ENCODE measurements at regions not wholly inside any gene's neighbourhood (a gene's known extent, or its start where the extent isn't known, plus 50 kb on each side); places are given as distances from the start of the nearest gene placed in this dataset.

DNA sequence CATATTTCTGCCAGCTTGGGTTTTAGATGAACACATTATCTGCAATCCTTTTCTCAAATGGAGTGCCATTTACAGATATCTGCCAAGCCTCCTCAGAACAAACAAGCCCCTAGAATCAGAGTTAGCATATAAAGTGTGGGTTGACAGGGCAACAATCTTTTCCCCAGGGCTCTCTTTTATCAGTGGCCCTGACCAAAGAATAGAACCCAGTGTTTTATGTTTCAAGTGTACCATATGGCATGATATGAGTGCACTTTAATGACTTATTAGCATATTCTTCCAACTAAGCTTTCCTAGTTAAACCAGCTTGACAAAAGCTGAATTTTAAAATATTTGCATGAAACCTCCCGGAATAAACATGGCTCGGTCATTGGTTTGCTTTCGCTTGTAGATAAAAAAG lies 57.3 kb downstream of the EVX1 start:
- no peak for DNase-seq

DNA sequence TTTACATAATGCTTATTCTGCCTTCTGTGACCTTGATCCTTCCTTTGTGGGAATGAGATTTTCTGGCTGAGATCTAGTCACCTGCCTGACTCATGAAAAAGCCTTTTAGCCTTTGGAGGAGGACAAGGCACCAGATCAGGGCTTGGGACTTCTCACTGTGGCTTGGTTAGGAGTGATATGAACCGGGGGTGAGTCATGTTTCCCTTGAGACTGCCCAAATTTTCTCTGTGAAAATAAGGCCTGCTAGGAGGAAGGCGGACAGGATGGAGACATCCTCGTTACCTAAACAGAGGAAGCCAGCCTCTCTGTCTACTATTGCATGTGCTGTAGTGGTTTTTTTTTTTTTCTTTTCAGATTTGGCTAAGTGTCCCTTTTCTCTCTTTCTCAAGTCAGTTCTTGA lies 57.8 kb downstream of the EVX1 start:
- no peak for DNase-seq

DNA sequence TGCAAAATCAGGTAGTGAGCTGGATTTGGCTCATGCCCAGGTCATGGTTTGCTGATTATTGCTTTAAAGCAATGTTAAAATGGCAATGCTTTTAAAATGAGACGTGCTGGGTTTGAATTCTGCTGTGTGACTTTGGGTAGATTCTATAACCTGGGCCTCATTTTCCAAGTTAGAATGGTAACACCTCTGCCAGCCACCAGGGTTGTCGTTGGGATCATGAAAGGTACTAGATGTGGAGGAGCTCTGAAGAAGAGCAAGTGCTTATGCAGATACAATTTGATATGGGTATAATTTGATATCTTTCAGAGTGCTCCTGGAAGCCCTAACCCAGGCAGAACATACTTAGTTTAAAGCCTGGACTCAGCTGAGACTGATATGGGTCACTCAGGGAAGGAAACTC lies 60.0 kb downstream of the EVX1 start:
- no peak for DNase-seq

DNA sequence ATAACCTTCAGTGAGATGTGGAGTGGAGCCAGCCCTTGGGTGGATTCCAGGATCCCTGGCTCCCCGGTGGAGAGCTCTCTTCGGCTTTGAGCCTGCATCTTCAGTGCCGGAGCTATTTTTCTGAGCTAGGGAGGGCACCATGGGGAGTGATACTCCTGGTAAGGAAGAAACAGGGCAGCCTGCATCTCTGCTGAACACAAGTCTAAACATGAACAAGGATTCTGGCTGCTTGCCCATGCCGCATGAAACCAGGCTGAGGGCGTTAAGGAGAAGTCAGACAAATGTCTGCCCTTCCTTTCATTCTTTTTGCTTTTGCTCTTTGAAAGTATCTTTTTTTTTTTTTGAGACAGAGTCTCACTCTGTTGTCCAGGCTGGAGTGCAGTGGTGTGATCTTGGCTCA lies 60.4 kb downstream of the EVX1 start:
- no peak for DNase-seq

DNA sequence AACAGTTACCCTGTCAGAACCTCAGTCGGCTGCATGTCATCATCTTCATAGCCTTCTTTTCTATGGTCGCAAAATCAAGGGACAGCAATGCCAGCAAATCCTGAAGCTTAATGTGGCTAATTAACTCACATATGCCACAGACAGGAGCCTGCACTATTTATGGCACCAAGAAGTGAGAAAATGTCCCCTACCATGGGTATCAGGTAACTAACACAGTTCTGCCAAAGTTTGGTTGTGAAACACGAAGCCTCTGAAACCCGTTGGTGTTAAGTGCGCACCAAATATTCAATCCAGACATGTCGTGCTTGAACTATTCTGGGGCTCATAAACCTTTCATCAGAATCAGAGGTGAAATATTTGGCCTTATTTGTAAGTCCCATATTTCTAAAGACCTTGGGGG lies 63.3 kb downstream of the EVX1 start:
- DNase-seq: no peak

DNA sequence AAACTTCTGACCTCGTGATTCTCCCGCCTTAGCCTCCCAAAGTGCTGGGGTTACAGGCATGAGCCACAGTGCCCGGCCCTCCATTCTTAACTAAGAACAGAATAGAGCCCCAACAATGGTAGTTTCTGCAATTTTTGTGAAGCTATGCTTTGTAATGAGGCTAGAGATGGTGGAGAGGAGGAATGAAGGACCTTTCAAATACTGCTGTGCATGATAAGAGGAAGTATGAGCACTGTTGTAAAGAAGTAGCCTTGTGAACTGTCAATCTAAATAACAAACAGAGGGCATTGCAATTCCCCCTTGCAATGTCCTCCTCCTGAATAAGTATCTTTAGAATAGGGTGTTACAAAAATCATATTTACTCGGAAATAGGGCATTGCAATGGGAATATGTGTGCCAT lies 70.2 kb downstream of the EVX1 start:
- no peak for DNase-seq

DNA sequence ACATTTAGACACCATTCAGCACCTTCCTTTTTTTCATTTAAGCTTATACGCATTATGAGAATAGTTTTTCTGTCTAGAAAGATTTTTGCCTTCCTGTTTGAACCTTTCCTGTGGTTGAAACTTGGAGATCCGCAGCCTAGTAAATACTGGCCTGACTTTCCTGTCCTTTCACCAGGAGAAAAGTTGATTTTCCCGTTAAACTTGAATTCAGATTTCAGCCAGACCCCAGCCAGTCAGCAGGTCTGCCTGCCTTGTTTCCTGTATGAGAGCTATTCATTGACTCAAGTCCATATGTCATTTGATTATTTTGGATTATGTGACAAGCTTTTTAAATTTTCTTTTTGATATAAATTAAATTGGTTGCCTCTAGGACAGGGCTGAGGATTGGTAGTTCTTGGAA lies 71.5 kb downstream of the EVX1 start:
- no peak for DNase-seq

DNA sequence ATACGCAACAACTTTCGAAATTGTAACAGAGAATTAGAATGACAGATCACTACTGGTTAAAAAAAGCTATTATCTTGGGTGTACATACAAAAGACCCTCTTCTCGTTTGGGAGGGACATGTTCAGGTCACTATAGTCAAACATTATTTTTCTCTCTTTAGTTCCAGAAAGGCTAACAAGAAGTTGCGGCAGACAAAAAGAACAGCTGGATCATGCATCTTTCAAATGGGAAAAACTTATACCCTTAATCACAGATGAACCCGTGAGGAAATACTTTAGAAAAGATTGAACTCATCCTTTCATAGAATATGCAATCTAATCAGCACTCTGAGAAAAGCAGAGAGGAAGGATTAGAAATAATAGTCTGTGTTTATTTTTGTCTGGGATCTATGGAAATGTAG lies 72.5 kb downstream of the EVX1 start:
- no peak for DNase-seq

DNA sequence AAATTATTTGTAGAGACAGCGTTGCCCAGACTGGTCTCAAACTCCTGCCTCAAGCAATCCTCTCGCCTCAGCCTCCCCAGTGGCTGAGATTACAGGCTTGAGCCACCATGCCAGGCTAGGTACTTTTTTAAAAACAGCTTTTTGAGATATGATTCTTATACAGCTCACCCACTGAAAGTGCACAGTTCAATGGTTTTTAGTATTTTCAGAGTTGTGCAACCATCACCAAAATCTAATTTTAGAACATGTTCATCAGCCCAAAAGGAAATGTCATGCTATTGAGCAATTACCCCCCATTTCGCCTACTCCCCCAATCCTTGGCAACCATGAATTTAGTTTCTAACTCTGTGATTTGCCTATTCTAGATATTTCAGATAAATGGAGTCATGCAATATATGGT lies 73.7 kb downstream of the EVX1 start:
- DNase-seq: no peak

DNA sequence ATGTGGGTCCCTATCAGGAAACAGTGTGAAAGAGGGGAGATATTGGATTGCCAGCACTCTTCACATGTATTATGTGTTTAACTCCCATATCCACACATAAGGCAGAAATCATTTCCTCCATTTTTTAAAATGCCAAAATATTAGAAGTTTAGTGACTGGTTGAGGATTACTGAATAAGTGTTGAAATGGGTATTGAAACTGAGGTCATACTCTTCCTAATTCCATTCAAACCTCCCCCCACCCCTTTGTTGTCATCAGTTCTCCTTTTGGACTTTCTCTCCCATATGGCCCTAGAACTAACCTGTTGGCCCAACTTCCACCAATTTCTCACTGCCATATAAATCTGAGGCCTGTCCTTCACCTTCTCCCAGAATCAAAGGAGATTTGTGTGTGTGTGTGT lies 81.6 kb downstream of the EVX1 start:
- no peak for DNase-seq

DNA sequence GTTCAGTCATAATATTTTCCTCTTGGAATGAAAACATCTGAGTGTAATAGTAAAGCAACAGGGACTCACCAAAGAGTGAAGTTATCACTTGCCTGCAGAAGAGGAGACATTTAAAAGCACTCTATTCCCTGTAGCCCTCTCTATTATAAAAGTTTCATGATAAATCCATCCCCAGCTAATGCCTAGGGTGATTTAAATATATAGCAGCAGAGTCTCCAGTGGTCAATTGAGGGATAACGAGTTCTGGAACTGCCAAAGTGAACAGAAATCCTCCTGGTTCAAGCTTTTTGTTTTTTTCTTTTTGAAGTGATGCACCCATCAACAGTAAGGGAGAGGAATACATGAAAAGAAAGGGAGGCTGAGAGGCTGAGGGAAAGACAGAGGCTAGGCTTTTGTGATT lies 87.3 kb downstream of the EVX1 start:
- no peak for DNase-seq

DNA sequence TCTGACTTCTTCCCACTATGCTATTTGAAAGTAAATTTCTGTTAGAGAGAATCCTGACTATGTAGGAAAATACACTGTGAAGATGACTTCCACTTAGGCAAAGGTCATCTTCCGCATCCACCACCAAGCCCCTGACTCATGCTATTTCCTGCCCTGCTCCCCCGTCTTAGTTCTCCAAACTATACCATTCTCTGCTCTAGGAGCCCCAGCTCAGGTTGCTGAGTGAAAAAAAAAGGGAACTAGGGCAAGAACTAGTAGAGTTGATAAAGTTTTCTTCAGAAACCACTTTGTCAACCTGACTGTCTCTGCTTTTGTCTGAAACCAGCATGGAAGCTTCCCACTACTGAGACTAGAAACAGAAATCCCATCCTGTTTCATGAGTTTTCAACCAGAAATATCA lies 96.9 kb downstream of the EVX1 start:
- DNase-seq: peak; percentile 24

DNA sequence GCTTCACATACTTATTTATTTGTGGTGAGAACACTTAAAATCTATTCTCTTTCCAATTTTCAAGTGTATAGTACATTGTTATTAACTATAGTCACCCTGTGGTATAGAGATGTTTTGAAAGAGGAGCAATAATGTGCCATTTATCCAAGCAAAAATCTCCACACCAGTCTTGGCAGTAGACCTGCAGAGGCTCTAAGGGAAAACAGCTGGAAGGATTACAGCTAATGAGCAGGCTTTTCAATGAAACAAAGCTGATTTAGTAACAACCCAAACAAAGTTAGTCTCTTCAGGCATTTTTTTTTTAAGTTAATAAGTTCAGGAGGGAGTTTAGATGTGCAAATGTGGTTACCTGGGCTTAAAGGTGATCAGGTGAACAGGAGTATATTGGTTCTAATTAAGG lies 101.9 kb downstream of the EVX1 start:
- DNase-seq: no peak

DNA sequence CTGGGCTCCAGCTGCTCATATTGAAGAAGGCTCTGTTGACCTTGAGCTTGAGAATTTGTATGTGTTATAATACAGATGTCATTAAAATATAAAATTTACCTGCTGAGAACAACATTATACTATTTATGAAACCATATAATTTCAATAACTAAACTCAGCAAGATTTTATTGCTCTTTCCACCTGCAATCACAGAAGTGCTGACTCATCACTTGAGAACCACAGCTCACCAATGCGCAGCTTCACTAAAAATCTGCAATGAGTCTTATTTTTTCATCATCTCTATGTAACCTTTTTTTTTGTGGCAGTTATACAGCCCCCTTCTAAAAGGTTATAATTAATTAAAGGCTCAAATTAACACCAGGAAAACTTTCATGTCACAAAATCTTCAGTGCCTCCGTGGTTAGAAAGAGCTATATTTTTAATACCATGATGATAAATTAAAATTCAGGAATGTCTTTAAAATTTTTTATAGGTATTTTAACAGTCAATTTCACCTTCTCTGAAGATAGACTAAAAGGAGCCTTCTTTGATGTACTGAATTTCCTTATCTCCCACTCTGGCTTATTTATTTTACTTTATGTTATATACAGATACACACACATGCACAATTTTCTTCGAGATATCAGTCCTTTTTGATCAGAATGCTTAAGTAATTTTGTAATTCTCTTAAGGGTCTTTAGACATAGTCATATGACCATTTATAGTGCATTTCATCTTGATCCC lies 102.7 kb downstream of the EVX1 start:
- no peak for DNase-seq

DNA sequence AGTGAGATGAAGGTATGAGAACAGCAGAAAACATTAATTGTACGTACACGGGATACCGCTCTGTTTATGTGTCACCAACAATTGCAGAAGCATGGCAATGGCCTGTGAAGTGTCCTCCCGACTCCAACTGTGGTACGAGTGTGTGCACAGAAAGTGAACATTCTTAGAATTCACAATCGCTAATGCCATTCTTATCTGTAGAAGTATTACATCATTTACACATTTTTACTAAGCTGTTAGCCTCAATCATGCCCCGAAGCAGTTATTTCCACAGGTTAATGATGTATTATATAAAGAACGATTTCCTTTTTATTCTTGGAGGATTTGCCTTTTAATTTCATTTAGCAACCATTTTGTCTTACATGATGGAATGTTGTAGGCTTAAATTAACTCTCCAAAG lies 103.4 kb downstream of the EVX1 start:
- no peak for DNase-seq

DNA sequence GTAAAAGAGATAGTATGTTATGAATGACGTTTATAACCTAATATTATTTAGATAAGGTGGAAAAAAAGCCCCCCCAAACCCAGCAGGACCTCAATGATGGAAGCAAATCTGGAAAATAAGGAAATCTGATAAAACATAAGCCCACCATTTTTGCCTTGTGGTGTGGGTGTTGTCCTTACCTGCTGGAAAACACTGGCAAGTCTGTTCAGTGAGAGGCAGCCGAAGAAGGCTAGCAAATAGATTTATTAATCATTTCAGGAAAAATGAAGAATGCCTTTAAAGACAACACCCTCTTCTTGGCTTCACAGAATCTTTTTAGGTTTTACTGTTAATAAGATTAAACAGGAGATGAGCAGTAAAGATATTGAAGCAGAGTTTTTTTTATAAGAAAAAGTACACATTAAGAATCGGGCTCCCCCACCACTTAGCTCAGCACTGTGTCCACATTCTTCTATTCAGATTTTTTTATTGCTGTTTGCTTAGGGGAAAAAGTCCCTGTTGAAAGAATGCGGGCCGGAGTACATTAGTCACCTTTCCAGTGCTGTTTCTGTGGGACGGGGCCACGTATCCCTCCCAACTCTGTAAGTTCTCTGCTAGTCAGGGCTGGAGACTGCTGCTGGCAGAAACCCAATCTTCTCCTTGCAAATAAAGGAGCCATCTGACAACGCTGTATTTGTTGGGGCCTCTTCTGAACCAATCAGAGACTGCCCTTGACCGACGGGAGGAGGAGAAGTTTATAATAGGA lies 104.1 kb downstream of the EVX1 start:
- DNase-seq: no peak

DNA sequence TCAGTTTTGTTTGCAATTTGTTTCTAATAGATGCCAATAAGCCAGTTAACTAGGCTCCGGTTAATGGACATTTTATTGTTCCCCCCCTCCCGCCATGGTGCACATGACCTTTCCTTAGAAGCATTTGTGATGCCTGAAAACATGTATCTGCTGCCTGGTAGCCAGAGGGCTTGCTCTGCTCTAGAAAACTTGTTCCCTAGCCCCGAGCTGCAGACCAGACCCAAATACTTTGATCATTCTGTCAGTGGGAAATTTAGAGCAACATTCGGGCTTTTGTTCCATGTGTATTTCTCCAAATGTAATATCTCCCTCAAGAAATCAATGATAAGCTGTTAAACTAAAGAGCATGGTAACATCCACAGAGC lies 104.7 kb downstream of the EVX1 start:
- DNase-seq: no peak

DNA sequence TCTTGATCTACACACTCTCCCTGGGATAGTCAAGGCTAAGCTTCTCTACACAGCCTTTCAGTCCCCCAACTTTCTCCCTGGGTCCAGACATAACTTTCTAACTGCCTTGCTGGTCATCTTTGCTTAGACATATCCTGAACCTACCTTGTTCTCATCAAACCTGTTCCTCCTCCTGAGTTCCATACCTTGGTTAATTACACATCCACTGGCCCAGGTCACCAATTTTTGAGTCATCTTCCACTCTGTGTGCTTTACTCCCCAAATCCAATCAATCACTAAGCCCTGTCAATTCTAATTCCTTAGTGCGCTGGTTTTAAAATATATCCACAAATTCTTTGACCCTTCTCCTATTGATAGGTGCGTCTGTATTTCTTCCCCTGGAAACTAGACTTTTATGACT lies 107.0 kb downstream of the EVX1 start:
- no peak for DNase-seq

DNA sequence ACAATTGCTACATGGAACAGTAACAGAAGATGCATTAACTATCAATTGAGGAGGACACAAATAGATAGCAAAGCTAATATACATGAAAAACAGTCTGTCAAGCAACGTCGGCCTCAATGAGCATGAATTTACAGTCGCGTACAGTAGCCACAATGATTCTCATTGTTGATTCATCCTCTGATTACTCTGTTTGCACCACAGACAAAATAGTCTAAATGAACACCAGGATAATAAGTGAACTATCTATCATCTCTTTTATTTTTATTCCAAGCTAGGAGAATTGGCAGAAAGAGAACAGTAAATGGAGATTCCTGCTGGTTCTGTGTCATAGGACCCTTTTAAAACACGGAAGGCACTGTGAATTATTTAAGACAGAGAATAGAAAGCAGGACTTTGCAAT lies 108.5 kb downstream of the EVX1 start:
- no peak for DNase-seq

DNA sequence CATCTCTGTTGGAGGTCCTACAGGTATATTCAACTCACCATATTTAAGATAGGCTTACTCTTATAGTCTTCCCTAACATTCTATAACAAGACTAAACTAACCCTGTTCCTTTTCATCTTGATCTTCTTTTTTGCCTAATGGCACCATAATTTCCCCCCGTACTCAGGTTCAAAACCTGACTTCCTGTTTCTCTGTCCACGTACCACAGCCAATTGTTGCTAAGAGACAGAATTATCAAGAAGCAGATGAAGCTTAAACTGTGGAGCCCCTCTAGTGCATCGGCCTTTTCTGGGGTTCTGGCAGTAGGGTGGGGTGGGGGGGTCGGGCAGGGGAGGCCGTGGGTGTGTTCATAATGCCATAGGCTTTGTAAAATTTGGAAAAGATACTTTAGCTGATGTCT lies 109.2 kb downstream of the EVX1 start:
- no peak for DNase-seq

DNA sequence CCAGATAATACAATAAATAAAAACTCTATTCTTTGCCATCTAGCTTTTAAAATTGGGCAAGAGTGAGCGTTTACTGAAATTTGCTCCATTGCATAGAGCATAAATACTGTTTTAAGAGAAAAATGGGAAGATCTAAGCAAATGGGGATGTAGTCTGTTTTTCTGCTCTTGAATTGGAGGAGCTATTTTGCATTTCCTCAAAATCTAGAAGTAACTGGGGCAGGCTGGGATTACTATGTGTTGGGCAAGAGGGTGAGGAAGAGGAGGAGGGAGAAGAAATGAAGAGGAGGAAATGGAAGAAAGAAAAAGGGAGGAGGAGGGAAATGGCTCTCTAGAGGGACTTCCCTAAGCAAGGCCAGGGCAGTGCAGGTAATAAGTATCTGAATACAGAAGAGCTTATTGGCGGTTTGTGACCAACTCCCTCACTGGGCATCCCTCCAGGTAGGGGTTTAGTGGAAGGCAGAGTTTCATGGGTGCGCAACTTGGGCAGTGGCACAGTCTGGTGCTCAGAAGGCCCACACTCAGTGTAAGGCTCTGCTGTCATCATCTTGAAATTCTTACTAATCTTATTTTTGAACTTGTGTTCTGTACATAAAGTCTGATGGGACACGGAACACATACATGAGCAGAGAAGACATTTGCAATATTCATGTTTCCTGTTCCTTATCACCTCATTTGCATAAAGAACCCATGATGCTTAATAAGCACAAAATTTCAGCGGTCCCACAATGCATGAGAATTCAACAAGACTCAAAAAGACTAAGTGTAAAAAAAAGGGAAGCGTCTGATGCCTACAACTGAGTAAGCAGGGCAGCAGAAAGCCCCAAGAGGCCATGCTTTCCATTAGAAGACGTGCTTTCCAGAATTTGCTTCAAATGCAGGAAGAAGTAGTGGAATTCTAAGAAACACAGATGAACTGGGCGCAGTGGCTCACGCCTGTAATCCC lies 116.9 kb downstream of the EVX1 start:
- no peak for DNase-seq

DNA sequence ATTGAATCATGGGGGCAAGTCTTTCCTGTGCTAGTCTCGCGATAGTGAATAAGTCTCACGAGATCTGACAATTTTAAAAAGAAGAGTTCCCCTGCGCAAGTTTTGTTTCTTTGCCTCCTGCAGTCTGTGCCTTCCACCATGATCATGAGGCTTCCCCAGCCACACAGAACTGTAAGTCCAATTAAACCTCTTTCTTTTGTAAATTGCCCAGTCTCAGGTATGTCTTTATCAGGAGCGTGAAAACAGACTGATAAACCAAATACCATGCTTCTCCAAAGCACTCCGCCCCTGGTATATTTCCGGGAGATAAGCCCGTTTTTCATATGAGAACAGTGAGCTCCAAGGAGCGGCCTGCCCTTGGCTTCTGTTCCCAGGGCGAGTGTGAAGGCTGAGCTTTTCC lies 118.9 kb downstream of the EVX1 start:
- DNase-seq: no peak

DNA sequence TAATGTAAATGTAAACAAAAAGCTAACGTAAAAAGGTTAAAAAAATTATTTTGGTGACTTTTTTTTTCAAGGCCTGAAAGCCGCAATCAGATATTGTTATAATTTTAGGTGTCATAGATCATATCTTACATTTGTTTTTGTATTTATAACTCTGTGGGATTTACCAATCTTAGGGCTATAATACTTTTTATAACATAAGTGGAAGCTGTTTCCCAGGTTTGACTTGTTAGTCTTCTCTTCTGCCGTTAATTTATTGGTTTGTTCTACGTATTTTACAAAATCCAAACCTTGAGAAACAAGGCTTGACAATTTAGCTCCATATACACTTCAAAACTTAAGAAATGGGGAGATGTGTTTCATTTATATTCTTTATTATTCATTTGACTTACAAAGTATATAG lies 119.4 kb downstream of the EVX1 start:
- no peak for DNase-seq

DNA sequence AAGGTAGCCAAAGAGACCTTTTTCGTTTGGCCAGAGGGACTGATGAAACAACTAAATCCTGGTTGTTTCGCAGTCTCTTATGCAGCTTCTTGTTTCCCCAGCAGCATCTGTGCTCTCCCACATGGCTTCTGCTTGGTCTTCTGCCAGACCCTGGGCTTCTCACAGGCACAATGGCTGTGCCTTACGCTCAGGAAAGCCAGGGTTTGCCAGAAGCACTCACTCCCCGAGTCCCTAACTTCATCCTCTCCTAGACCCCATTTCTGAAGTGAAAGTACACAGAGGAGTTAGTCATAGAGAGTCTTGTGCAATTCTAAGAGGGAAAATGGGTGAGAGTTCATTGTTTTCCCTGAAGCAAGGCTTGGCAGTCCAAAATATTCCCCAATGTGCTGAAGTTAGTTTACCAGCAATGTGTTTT lies 121.7 kb downstream of the EVX1 start:
- DNase-seq: no peak

Measured in CD4-positive, alpha-beta T cell treated with Interleukin-4 for 4 hours (primary cell).